Embryonic facial prominence (tissue), 1 donor: ENCODE measurements at regions not wholly inside any gene's neighbourhood (a gene's known extent, or its start where the extent isn't known, plus 50 kb on each side); places are given as distances from the start of the nearest gene placed in this dataset.

Experiments
- DNase-seq: peaks from one replicate; pipeline ENCODE4 v3.0.0-alpha.2; 2016; ENCODE audit errors: extremely low spot score

DNA sequence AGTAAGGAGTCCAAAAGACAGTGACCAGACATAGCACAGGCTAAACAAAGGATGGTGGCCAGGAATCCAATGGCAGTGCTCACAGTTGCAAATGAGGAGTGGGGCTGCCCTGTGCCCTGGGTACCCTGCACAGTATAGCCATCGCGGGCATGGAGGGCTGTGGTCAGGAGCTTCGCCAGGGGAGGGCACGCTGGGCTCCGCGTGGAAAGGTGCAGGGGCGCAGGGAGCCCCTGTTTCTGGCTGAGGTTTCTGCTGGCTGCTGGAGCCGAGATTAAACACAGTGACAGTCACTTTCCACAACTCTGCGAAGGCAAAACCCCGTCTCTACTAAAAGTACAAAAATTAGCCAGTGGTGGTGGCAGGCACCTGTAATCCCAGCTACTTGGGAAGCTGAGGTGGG, 194.7 kb downstream of the GALR1 start:
- DNase-seq: no peak

DNA sequence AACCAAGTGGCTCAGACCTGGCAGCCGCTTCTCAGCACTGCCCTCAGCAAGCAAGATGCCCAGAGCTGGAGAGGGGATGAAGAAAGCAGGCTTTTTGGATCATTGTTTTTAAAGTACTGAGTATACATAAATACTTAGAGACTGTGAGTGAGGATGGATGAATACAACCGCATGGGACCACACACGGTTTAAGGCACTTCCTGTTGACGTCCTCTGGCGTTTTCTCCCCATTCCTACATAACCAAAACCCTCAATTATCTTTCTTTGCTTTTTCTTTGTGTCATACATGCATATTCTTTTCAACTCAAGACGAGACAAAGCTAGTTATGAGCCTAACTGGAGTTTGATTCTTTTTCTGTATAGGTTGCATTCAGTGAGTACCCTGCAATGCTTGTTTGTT, 198.4 kb downstream of the GALR1 start:
- no peak for DNase-seq

- DNase-seq: no peak
Measured at GRCh38 chr18:77455004-77455403, 205.4 kb downstream of the GALR1 start.

DNA sequence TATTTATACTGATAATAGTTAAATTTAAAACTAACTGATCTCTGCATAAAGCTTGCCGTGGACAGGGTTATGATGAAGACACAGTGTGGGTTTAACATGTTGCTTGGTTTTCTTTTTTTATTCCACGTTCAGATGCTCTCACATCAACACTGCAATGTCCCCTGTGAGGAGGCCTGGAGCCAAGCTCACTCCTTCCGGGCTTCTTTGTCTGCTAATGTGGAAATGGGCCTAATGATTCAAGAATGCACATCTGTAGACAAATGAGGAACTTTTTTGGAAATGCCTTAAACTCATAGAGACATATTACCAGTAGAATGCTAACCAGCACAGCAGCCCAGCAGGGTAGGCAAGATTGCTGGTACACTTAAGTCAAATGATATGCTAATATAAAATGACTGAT, 208.0 kb downstream of the GALR1 start:
- DNase-seq: no peak

DNA sequence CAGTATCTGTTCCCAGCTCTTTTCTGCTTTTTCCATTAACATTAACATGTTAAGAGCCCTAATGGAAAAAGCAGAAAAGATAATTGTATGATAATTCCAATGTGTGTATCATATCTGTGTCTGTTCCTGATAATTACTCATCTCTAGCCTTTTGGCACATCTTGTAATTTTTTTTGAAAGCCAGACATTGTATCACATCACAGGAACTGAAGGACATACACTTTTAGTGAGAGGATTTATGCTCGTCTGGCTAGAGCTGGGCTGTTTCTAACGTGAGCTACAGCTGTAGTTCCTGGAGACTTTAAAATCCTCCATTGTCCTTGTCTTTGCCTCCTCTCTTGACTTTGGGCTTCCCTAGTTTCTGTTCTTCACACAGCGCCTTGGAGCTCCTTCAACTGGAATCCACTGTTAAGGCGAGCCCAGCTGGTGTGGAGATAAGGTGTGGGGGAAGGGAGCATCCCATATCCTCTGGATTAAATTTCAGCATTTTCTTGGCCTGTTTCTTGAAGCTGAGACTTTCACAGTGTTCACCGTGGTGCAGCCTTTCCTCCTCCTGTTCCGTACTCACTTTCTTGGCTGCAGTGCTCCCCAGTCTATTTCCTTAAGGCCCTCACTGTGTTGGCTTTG, 211.5 kb downstream of the GALR1 start:
- no peak for DNase-seq

DNA sequence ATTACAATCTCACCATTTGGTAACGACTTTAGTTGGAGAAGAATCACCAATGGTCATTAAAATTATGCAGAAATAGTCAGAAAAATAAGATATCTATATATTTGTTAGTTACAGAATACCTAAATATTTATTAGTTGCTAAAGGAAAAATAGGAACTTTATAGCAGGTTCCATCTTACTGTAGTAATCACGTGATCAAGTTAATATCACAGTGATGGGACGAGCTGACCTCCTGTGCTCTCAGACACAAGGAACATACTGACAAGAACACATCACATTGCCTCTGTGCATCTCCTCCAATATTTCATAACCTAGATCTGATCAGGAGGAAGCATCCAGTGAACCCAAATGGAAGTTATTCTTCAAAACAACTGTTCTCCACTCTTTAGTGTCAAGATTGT, 215.3 kb downstream of the GALR1 start:
- DNase-seq: no peak

DNA sequence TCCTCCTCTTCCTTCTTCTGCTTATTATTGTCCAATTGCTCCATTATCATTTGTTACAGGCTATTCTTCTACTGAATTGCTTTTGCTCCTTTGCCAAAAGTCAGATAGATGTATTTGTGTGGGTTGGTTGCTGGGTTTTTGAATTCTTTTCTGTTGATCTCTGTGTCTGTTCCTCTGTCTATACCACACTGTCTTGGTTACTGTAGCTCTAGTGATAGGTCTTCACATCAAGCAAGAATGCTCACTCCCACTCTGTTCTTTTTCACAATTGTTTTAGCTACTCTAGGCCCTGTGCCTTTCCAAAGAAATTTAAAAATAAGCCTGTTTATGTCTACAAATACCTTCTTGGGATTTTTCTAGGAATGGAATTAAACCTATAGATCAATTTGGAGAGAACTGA, 217.2 kb downstream of the GALR1 start:
- no peak for DNase-seq

- DNase-seq: no peak
Measured at GRCh38 chr18:77469131-77469530, 219.5 kb downstream of the GALR1 start.

DNA sequence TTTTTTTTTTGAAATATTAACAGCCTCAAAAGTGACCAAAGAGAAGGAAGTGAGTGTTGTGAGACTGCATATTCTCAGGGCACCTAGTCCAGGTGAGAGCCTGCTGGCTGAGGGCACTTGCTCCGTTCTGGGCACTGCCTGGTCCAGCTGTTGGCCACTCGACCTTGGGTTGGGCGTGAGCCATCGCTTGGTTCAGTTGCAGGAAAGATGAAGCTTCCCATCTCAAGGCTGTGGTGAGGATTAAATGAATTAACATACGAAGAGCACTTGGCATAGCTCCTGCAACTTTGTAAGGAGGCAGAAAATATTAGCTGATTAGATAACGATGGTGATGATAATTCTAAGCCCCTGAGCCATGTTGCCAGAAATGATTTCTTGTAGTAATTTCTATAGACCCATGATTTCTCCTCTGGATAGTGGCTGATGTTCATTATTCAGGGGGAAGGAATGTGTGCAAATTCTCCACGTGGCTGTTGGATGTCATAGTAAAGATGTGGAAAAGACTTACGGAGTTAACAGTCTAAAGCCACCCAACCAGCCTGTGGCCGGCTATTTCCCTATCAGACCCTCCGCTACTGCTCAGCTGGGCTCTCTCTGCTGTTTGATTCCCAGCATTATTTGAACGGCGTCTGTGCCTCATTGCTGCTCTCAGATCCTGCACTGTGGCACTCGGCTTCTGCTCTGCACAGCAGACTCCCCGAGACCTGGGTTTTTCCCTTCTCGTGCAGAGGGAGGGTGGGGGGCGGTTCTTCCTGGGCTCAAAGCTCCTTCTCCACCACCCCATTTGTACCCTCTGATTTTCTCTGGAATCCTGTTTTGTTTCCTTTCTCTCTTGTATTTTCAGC, 221.1 kb downstream of the GALR1 start:
- no peak for DNase-seq

- no peak for DNase-seq
Measured at GRCh38 chr18:77472509-77472908, 222.9 kb downstream of the GALR1 start.

GRCh38 chr18:77478646-77479442, 229.2 kb downstream of the GALR1 start:
- no peak for DNase-seq

DNA sequence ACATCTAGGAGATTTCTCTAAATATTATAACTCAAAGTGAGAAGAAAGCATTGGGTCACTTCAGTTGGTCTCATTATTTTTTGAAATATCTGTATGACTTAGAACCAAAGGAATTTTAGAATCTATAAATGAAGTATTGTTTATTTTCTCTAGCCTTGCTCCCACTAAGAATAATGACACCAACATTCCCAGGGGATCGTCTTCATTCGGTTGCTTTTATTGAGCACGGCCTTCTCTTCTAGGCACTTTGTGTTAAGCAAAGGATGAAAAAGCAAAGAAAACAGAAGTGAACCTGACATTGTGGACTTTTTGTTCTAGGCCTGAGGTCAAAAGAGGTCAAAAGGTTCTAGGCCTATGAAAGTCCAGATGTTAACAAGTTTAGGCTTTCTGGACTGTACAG, 231.9 kb downstream of the GALR1 start:
- no peak for DNase-seq

DNA sequence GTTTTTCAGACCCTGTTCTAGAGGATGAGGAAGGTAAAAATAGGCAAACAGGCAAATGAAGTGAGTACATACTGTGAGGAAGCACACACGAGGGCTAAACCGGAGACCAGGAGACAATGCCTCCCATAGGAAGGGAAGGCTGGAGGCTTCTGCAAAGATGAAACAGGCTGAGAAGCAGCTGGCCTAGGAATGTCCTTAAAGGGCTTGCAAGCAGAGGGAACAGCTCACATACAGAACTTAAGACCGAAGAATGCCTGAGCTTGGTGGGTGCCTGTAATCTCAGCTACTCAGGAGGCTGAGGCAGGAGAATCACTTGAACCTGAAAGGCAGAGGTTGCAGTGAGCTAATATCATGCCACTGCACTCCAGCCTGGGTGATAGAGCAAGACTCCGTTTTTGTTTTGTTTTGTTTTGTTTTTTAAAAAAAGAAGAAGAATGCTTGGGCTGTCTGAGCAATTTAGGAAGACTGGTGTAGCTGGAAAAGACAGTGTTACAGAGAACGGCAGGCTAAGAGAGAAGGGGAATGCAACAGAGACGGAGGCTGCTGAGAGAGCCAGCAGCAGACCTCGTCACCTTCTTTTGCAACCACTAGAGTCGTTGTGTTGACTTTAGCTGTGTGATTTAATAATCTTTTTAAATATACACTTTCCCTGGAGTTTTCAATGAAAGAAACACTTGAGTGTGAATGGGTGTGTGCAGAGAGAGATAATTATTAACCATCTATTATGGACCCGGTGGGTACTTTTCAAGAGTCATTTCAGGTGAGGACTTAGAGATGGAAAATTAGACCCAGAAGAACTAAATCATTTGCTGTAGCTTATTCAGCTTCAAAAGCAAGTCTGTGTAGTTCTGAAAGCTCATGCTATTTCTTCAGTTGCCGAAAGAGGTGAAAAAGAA, 232.8 kb downstream of the GALR1 start:
- DNase-seq: no peak

DNA sequence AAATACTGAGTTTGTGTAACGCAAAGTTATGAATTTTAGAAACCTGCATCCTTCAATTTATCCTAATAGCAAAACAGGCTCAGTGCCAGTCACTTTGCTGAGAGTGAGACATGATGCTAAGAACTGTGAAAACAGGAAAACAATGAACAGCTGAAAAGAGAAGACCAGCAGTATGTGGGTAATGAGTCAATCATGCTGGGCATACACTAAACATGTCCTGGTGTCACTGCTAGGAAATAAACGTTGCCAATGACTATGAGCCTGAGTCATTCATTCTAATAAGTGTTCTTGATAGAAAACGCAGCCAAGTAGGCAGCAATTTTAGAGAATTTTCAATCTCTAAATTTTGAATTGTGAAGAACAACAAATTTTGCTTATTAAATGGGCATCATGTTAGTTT, 237.3 kb downstream of the GALR1 start:
- no peak for DNase-seq

- no peak for DNase-seq
Measured at GRCh38 chr18:77487951-77488740, 238.5 kb downstream of the GALR1 start.

GRCh38 chr18:77495079-77495478, 245.4 kb downstream of the GALR1 start:
- DNase-seq: no peak

DNA sequence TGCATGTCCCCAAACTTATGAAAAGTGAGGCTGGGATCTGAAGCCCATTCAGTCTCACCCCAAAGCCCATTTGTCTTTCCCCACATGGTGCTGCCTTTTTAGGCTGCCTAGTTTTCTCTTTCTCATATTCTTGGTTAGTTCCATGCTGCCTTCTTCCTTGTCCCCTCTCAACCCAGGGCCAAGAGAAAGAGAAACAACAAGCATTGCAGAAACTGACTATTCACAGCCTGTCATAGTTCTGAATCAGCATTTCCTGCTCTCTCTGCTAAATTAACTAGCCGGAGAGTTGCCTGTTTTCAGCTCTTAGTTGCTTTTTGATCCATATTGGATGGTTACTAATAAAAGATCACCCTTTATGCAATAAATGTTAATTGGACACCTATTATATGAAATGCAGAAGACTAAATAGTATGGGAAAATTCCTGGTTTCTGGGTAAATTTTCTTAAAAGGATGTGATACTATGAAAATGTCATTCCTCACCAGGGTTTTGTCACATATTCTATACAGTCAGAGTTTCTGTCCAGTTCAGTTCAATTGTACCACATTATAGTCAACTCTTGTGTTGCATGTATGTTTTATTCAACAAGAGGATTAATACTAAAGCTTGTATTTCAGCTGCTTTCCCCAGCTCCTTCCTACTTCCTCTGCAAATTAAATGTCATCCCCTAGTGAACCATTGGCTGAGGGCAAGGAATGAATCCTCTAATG, 246.5 kb downstream of the GALR1 start:
- no peak for DNase-seq

DNA sequence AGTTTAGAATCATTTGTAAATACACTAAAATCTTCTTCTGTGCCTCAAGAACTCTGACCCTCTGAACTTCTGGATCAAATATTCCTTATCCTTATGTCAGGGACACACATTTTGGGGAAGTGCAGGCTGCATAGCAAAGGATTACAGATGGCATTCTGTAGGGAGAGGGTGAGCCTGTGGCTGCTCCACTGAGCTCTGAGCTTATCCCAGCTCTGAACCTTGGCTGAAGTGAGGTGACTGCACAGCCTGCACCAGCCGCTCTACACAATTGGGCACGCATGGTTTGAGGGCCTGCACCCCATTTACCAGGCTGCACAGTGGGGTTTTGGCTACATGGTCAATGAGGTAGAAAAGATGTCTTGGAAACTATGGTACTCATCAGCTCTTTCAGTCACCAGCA, 251.6 kb downstream of the GALR1 start:
- no peak for DNase-seq

GRCh38 chr18:77505499-77505898, 255.9 kb downstream of the GALR1 start:
- DNase-seq: no peak

DNA sequence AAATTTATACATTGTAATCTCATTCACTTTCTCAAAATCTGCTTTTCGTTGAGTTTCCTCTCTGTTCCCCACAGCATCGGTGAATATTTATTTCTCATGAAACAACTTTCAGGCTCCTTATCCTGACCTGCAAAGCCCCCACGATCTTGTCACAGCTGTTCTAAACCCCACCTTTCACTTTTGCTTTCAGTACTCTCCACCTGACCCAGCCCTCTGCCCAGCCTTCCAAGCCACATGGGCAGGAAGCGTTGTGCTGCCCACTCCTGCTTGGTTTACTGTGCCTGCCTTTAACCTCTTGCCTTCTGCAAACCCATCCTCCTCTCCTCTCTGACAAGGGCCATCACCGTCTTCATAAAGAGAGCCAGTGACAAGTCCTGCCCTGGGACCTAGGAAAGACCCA, 262.5 kb downstream of the GALR1 start:
- no peak for DNase-seq
